ENCODE measurements at regions not wholly inside any gene's neighbourhood (a gene's known extent, or its start where the extent isn't known, plus 50 kb on each side); places are given as distances from the start of the nearest gene placed in this dataset.

- TF ChIP-seq REST (IDR thresholded peaks at IDR 0.05; ENCODE audit: insufficient read depth in 1 of 2, low read depth in 2 of 2, low read length in 2 of 2) (no peak), FOXP2 (optimal IDR thresholded peaks at IDR 0.05; ENCODE audit: borderline replicate concordance, extremely low read depth, extremely low read length, insufficient read depth) (peak; percentile 72)
Measured at GRCh38 chr16:87203060-87203656, 114.0 kb downstream of the C16orf95 start.

GRCh38 chr16:87206646-87207451 is 110.3 kb downstream of the C16orf95 start:
- TF ChIP-seq TAF1 (IDR thresholded peaks at IDR 0.05; ENCODE audit: borderline replicate concordance, insufficient read depth, low read length) (no peak), SIN3A (IDR thresholded peaks at IDR 0.05; ENCODE audit: borderline replicate concordance, insufficient read depth, low read length) (no peak), POLR2AphosphoS5 (IDR thresholded peaks at IDR 0.05; ENCODE audit: low read depth, low read length) (no peak), REST (IDR thresholded peaks at IDR 0.05; ENCODE audit: insufficient read depth in 1 of 2, low read depth in 2 of 2, low read length in 2 of 2) (no peak), FOXP2 (optimal IDR thresholded peaks at IDR 0.05; ENCODE audit: borderline replicate concordance, extremely low read depth, extremely low read length, insufficient read depth) (no peak)

GRCh38 chr16:87207509-87207908 is 109.7 kb downstream of the C16orf95 start:
- TF ChIP-seq SIN3A (IDR thresholded peaks at IDR 0.05; ENCODE audit: borderline replicate concordance, insufficient read depth, low read length) (no peak), REST (IDR thresholded peaks at IDR 0.05; ENCODE audit: insufficient read depth in 1 of 2, low read depth in 2 of 2, low read length in 2 of 2) (no peak), POLR2AphosphoS5 (IDR thresholded peaks at IDR 0.05; ENCODE audit: low read depth, low read length) (no peak), TAF1 (IDR thresholded peaks at IDR 0.05; ENCODE audit: borderline replicate concordance, insufficient read depth, low read length) (no peak), FOXP2 (optimal IDR thresholded peaks at IDR 0.05; ENCODE audit: borderline replicate concordance, extremely low read depth, extremely low read length, insufficient read depth) (no peak)

- TF ChIP-seq REST (IDR thresholded peaks at IDR 0.05; ENCODE audit: insufficient read depth in 1 of 2, low read depth in 2 of 2, low read length in 2 of 2): no peak
- no peak for TF ChIP-seq POLR2AphosphoS5 (IDR thresholded peaks at IDR 0.05; ENCODE audit: low read depth, low read length)
- TF ChIP-seq TAF1 (IDR thresholded peaks at IDR 0.05; ENCODE audit: borderline replicate concordance, insufficient read depth, low read length): no peak
- TF ChIP-seq SIN3A (IDR thresholded peaks at IDR 0.05; ENCODE audit: borderline replicate concordance, insufficient read depth, low read length): no peak
- TF ChIP-seq FOXP2 (optimal IDR thresholded peaks at IDR 0.05; ENCODE audit: borderline replicate concordance, extremely low read depth, extremely low read length, insufficient read depth): no peak
Measured at GRCh38 chr16:87207965-87208364, 109.2 kb downstream of the C16orf95 start.
